ENCODE measurements at regions not wholly inside any gene's neighbourhood (a gene's known extent, or its start where the extent isn't known, plus 50 kb on each side); places are given as distances from the start of the nearest gene placed in this dataset.
"Not testable (repeated sequence)": the region's sequence is repeated elsewhere in the genome, so short reads cannot be mapped to it uniquely, and the experiment has no call there.

- DNase-seq: not testable (repeated sequence)
Observed at GRCh38 chrX:31014474-31014873, 57.4 kb downstream of the FTHL17 start.

DNA sequence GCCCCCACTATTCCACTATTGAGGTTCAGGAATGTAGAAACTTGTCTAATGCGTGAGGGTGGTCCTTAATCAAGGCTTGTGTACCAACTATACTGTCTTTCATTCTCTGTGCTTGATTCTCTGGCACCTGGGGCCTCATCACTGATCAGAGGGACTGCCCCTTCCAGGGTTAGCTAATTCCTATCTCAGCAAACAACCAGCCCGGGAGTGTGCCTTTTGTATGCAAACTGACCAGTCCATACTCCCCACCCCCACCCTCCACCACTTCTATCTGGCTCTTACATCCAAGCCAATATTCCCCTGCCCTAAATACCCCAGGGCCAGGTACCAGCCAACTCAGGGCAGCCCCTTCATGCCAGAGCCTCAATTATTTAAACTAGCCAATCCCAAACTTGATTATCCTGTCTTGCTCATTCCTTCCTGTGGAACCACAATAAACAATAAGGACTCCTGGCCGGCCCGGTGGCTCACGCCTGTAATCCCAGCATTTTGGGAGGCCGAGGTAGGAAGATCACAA lies 59.3 kb downstream of the FTHL17 start:
- DNase-seq: no peak

- DNase-seq: no peak
Observed at GRCh38 chrX:31007321-31007720, 64.5 kb downstream of the FTHL17 start.

GRCh38 chrX:31006027-31006426 lies 65.8 kb downstream of the FTHL17 start:
- DNase-seq: no peak

GRCh38 chrX:30997411-30997810 lies 74.4 kb downstream of the FTHL17 start:
- DNase-seq: no peak

- no peak for DNase-seq
Observed at GRCh38 chrX:30995705-30996104, 76.1 kb downstream of the FTHL17 start.

DNA sequence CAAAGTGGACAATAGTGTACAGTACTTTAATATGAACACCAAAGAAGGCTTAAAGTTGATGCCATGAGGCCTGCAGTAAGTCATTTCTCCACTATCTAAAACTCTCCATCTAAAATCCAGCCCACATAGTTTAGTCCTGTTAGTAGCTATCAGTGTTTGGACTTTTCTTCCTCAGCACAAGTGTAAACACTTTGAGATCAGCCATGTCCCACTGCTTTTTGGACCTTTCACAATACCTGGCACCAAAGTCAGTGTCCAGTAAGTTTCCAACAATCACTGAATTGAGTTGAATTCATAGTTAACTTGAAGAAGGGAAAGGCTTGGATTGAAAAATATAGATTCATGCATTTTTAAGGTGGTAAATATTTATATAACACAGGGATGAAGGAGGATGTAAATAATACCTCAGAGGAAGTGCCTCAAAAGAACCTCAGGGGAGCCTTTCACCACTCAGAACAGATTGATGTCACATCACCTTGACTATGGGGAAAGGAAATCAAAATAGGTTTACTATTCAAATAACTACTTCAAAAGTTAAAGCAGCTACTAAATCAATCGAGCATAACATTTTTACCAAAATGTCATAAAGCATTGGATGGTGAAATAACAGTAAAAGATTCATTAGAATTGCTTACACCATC lies 76.7 kb downstream of the FTHL17 start:
- no peak for DNase-seq

GRCh38 chrX:30994018-30994417 lies 77.8 kb downstream of the FTHL17 start:
- DNase-seq: not testable (repeated sequence)

DNA sequence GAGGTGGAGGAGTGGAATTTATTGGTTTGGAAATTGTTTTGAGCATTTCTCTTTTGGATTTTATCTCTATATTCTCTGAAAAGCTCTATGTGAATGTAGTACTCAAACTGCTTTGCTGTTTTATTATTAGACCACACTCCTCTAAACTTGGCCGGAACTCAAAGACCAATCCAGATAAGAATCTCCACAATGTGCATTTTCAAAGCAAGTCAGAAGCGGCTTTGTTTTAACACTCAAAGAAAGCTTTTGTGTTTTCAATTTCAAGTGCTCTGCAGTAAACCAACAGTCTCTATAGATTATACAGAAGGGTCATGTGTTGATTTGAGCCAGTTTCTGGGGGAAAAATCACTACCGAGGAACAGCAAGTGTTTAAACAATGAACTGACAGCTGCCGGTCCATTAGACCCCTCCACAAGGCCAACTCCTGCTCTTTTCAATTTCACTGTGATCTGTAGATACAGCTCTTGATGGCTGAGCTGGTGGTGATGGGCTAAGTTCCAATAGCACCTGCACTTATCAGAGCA lies 79.4 kb downstream of the FTHL17 start:
- DNase-seq: no peak

- no peak for DNase-seq
Observed at GRCh38 chrX:30990361-30990760, 81.5 kb downstream of the FTHL17 start.

DNA sequence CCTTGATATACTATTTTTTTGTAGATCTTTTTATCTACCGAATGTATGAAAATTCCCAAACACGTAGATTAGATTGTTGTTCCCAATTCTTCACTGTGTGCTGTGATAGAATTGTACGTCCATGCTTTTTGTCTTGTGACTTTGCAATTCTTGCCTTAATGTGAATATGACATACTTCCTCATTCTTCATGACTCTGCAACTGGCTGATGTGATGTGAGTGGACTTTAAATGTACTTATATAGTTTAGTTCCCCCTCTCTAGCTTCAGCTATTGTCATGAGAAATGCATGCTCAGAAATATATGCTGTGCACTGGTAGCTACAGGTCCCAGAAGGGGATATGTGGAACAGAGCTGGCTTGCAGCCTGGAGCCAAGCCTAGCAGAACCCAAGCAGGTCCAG lies 89.4 kb downstream of the FTHL17 start:
- DNase-seq: no peak

- DNase-seq: no peak
Observed at GRCh38 chrX:30981968-30982367, 89.9 kb downstream of the FTHL17 start.

DNA sequence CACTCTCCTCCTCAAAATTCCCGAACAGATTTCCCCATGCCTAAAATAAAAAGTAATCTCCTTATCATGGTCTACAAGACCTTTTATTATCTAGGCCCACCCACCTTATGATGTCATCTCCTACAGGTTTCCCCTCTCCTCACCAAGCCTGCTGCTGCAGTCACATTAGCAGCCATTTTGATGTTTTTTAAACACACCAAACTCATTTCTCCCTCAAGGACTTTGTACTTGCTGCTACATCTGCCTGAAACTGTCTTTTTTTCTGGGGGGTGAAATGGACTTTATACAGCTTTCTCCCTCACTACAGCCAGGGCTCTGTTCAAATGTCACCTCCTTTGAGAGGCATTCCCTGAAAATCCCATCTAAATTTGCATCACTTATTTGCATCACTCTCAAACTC lies 90.2 kb upstream of the TAB3 start:
- no peak for DNase-seq

DNA sequence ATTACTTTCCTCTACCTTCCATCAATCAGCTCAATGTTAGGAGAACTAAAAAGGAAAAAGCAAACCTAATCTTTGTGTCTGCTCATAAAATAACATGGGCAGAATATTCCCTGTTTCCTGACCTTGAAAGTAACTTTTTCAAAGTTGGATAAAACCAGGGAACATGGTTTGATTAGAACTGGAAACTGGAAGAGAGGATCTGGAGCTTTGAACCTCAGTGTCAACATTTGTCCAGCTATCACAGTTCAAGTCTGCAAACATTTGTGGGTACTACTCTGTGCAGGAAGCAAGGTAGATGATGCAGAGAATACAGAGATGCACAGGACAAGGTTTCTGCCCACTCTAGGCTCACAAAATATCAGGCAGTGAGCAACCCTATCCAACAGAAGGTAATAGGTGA lies 86.4 kb upstream of the TAB3 start:
- DNase-seq: no peak

DNA sequence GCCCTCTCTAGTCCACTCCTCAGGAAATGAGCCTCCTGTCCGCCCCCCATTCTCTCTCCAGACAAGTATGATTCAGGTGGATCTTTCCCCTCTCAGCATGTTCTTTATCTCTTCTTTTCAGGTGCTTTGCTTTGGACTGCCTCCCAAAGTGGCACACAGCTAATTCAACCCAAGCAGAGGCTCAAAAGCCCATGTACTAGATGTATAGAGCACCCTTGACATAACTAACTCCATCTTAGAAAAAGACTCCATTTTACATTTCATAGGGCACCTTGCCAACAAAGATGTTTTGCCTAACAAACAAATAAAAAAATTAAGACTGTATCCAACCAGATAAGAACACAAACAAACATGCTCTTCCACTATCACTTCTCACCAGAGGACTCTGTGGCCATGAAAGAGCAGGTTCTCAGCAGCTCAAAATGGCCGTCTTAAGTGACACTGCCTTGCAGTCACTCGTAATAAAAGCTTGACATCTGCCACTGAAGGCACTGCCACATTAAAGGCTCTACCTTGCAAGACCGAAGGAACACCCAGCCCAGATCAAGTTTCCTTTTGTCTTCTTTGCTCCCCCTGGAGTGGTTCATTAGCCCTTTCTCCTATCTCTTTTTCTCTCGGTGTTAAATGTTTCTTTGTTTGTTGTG lies 84.9 kb upstream of the TAB3 start:
- DNase-seq: no peak

DNA sequence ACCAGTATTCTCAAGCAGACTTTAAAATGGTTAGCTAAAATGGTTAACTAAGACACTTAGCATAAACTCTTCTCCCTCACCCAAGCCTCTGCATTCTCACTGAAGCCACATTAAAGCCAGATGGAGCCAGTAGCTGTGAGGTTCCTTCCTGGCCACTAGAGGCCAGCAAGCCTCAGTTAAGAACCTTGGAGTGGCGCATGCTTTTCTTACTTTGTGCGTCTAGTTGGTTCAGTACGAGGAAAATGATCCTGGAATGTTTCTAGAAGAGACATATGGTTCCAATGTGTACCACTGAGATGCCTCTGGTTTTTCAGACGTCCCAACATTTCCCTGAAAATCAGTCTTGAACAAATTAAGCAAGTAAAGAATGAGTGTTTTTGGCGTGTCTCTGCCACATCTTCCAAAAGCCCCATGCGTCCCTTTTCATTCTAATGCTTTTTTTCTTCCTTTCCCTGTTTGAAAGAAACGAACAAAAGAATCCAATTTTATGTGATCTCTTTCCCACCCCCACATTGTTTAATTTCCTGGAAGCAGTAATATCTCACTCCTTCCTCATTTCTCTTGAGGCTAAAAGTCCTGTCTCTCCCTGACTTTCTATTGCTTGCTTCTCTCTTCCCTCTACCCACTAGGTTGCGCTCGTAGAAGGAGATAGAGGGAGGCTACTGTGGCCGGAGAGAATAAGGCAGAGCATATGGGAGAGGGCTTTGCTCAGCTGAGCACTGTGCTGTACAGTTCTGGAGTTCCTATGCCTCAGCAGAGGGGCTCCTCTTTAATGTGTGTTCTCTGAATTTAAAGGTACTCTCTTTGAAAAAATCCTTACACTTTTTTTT lies 82.9 kb upstream of the TAB3 start:
- peak; percentile 0 to 1 for DNase-seq

DNA sequence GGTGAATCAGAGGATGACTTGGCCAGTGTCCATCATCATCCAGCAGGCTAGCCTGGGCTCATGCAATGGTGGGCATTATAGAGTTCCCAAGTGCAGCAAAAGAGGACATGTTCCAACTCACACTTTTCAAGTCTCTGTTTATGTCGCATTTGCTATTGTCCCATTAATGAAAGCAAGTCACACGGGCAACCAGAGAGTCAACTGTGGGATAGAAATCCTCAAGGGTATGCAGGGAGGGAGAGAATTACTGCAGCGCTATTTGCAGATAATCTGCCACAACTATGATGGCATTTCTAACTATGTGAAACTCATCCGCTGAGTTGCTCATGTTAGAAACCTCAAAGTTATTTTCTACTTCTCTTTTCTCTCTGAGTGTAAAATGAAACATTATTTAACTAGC lies 78.5 kb upstream of the TAB3 start:
- no peak for DNase-seq

DNA sequence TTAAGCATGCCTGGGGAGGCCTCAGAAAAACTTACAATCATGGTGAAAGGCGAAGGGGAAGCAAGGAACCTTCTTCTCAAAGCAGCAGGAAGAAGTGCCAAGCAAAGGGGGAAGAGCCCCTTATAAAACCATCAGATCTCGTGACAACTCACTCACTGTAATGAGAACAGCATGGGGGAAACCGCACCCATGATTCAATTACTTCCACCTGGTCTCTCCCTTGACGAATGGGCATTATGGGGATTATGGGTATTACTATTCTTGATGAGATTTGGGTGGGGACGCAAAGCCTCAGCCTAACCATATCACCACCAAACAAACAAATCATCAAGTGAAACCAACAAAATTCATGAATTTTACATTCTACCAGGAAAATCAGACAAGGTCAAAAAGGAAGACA lies 76.7 kb upstream of the TAB3 start:
- no peak for DNase-seq

DNA sequence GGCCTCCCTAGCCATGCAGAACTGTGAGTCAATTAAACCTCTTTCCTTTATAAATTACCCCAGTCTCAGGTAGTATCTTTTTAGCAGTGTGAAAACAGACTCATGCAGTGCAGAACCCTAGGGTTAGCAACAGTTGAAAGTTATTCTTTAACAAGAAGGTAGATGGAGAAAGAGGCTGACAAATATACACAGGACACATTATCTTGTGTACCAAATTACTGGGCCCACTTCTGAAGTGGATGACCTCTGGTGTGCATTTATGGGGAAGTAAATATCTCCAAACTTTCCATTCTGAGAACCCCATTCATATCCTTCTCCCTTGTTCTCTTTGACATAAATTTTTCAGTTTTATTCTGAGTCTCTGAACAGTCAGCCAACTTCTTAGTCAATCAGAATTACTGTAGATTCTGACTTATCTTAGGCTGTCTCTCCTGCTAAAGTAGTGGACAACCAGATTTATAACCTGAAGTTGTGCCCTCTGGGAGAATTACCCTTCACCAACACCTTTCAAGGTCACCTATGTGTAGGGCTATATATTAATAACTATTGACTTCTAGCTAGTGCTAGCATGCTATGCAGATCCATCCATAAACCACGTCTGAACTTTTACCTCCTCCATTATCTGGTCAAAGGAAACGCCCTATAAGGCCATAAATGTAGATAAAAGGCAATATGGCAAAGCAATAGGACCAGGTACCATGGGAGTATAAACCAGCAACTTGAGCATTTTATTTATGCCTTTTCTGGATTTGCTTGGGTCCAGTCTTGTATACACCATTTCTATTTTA lies 72.5 kb upstream of the TAB3 start:
- DNase-seq: no peak

GRCh38 chrX:30957753-30958152 lies 68.7 kb upstream of the TAB3 start:
- DNase-seq: no peak

DNA sequence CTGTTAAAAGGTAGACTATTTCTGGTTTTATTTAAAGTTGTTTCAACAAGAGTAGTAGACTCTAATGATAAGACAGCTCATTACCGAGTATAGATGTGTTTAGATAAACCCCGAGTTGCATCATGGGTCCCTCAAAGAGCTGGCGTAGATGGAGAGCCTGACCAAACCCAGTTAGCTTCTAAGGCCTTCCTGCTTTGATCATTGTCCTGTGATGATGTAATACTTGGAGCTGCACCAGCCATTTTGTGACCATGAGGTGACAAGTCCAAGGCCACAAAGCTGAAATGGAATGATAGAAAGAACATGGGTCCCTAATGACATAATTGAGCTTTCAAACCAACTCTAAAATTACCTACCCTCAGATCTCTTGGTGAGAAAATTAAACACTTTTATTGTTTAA lies 66.6 kb upstream of the TAB3 start:
- no peak for DNase-seq

DNA sequence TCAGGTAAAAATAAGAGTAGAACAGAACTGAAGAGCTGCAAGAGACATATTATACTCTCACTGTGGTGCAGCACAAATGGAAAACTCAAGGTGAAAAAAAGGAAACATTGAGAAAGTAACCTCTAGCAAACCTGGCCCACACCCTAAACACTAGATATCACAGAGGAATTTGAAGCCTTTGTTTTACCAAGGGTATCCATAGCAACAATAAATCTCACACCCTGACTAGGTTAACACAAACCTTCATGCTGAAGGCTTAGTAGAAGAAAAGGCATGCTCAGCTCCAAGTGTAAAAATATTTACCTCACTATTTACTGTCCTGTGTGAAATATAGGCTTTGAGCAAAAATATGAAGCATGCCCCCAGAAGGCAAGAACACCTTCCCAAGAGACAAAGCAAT lies 61.9 kb upstream of the TAB3 start:
- DNase-seq: no peak

- no peak for DNase-seq
Observed at GRCh38 chrX:30950391-30950790, 61.3 kb upstream of the TAB3 start.
